A204.1 (cell line): ENCODE measurements at regions not wholly inside any gene's neighbourhood (a gene's known extent, or its start where the extent isn't known, plus 50 kb on each side); places are given as distances from the start of the nearest gene placed in this dataset.
A peak's percentile ranks its signal among the peaks of the same experiment; 100 is the strongest.

Experiments
- FAIRE-seq: peaks from 2 replicates; lab custom pipeline; 2012; peaks lifted over from hg19 to GRCh38; lab: Jason Lieb, UNC

- peak; percentile 35 for FAIRE-seq
These were observed 162.3 kb downstream of the HAUS1 start for GRCh38 chr18:46266473-46266872.

- no peak for FAIRE-seq
These were observed 164.5 kb downstream of the HAUS1 start for GRCh38 chr18:46268671-46269070.

- FAIRE-seq, result no peak
These were observed 165.1 kb downstream of the HAUS1 start for GRCh38 chr18:46269275-46269674.

GRCh38 chr18:46271488-46271887 lies 167.3 kb downstream of the HAUS1 start:
- FAIRE-seq, result no peak

- no peak for FAIRE-seq
These were observed 169.7 kb downstream of the HAUS1 start for GRCh38 chr18:46273861-46274260.

- FAIRE-seq, result no peak
These were observed 170.1 kb downstream of the HAUS1 start for GRCh38 chr18:46274266-46274665.

- FAIRE-seq, result no peak
These were observed 171.2 kb downstream of the HAUS1 start for GRCh38 chr18:46275370-46275769.

- FAIRE-seq, result no peak
These were observed 172.6 kb downstream of the HAUS1 start for GRCh38 chr18:46276748-46277147.

- FAIRE-seq, result no peak
These were observed 174.6 kb downstream of the HAUS1 start for GRCh38 chr18:46278481-46279465.

- no peak for FAIRE-seq
These were observed 175.5 kb downstream of the HAUS1 start for GRCh38 chr18:46279673-46280072.

GRCh38 chr18:46281185-46282176 lies 177.3 kb downstream of the HAUS1 start:
- peak; percentile 78 for FAIRE-seq

GRCh38 chr18:46282177-46282570 lies 178.0 kb downstream of the HAUS1 start:
- no peak for FAIRE-seq

GRCh38 chr18:46282646-46283045 lies 178.5 kb downstream of the HAUS1 start:
- FAIRE-seq, result no peak

GRCh38 chr18:46283268-46283667 lies 179.1 kb downstream of the HAUS1 start:
- FAIRE-seq, result no peak

- no peak for FAIRE-seq
These were observed 179.7 kb downstream of the HAUS1 start for GRCh38 chr18:46283895-46284295.

GRCh38 chr18:46289463-46289862 lies 185.3 kb downstream of the HAUS1 start:
- FAIRE-seq, result no peak

GRCh38 chr18:46289931-46290330 lies 185.7 kb downstream of the HAUS1 start:
- FAIRE-seq, result no peak

GRCh38 chr18:46290440-46291020 lies 186.3 kb downstream of the HAUS1 start:
- FAIRE-seq, result no peak

- FAIRE-seq, result no peak
These were observed 187.0 kb downstream of the HAUS1 start for GRCh38 chr18:46291149-46291548.

- FAIRE-seq, result no peak
These were observed 189.6 kb downstream of the HAUS1 start for GRCh38 chr18:46293742-46294181.

- FAIRE-seq, result no peak
These were observed 190.1 kb downstream of the HAUS1 start for GRCh38 chr18:46294318-46294717.

- FAIRE-seq, result no peak
These were observed 190.6 kb downstream of the HAUS1 start for GRCh38 chr18:46294751-46295150.
